ENCODE measurements at regions not wholly inside any gene's neighbourhood (a gene's known extent, or its start where the extent isn't known, plus 50 kb on each side); places are given as distances from the start of the nearest gene placed in this dataset.

- Histone ChIP-seq H3K27ac (no peak overlapping the region), H3K4me1 (no peaks in the 10 kb centered on the region), H3K9me3 (no peaks in the 10 kb centered on the region), H3K4me3 (no peak overlapping the region), H3K36me3 (no peaks in the 10 kb centered on the region), H3K27me3 (peaks cover 0 to 29% (median 14%) of the 10 kb centered on the region in 3 donors)
- intact Hi-C loops (cut with DNase I; ENCODE audit: low total_unique reads) (no loop called here), in situ Hi-C loops (cut with MboI; ENCODE audit: low sequenced_read_pairs in 4 of 4) (no loop called here)
- DNase-seq (no peak), ATAC-seq (no peak)
- TF ChIP-seq, protein P1, sequence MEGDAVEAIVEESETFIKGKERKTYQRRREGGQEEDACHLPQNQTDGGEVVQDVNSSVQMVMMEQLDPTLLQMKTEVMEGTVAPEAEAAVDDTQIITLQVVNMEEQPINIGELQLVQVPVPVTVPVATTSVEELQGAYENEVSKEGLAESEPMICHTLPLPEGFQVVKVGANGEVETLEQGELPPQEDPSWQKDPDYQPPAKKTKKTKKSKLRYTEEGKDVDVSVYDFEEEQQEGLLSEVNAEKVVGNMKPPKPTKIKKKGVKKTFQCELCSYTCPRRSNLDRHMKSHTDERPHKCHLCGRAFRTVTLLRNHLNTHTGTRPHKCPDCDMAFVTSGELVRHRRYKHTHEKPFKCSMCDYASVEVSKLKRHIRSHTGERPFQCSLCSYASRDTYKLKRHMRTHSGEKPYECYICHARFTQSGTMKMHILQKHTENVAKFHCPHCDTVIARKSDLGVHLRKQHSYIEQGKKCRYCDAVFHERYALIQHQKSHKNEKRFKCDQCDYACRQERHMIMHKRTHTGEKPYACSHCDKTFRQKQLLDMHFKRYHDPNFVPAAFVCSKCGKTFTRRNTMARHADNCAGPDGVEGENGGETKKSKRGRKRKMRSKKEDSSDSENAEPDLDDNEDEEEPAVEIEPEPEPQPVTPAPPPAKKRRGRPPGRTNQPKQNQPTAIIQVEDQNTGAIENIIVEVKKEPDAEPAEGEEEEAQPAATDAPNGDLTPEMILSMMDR (IDR thresholded peaks at IDR 0.05 in 4 of 5, conservative IDR thresholded peaks at IDR 0.05 in 1 of 5) = no peak
- no peak for TF ChIP-seq POLR2A (IDR thresholded peaks at IDR 0.05)
Measured at GRCh38 chr1:2969845-2970291, 51.4 kb upstream of the ACTRT2 start.

DNA sequence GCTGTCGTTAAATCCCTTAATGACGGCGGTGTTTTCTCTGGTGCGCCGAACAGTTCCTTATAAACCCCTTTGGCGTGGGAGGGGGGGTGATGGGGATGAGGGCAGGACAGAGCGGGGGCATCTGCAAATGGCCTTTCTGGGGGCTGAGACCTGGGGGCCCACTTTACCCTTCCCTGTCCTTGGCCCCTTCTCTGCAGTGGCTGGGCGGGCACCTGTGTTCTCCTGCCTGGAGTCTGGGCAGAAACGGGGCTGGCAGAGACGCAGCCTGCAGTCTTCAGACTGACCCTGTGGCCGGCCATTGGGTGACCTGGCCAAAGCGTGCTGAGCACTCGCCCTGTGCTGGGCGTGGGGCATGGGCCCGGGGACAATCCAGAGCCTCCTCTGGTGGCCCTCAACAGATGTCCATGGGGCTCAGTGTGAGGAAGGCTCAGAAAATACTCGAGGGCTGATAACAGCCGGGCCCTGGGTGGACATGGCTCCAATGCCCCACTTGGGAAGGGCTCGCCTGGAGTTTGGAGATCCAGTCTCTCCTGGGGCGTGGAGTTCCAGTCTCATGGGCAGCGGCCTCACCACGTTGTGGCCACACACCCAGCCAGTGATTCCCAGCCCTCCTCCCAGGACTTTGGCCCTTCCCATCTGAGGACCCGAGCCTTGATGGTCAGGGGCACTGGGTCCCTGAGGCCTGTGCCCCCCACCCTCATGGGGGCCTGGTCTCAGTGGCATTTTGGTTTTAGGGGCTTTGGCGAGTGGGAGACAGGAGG is 50.8 kb upstream of the ACTRT2 start:
- in situ Hi-C loops (cut with MboI; ENCODE audit: low sequenced_read_pairs in 4 of 4) (no loop called here), intact Hi-C loops (cut with DNase I; ENCODE audit: low total_unique reads) (no loop called here)
- DNase-seq (no peak), ATAC-seq (no peak)
- no peaks in the 10 kb centered on the region for H3K36me3 ChIP-seq
- H3K27ac ChIP-seq = no peak overlapping the region
- no peaks in the 10 kb centered on the region for H3K9me3 ChIP-seq
- no peaks in the 10 kb centered on the region for H3K4me1 ChIP-seq
- H3K27me3 ChIP-seq = peaks cover 0 to 29% (median 14%) of the 10 kb centered on the region in 3 donors
- no peak for TF ChIP-seq POLR2A (IDR thresholded peaks at IDR 0.05)
- TF ChIP-seq, protein P1 (IDR thresholded peaks at IDR 0.05 in 4 of 5, conservative IDR thresholded peaks at IDR 0.05 in 1 of 5) = no peak
- H3K4me3 ChIP-seq = no peak overlapping the region

DNA sequence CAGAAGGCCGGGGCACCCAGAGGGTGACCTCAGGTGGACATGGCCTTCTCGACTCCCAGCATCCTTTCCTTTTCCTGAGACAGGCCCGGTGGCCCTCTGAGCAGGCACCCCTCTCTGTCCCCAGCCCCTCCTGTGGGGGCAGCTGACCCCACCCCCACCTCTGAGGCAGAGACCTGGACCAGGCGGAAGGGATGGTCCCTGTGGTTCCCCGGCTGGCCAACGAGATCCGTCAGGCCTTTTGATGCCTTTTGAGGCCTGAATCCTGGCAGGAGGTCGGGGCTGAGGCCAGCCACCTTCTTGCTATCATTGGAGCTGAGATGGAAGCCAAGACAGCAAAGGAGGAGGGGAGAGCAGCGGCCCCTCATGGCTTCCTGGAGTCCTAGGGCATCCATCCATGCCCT is 50.2 kb upstream of the ACTRT2 start:
- intact Hi-C loops (cut with DNase I; ENCODE audit: low total_unique reads) = no loop called here
- Histone ChIP-seq H3K9me3 (no peaks in the 10 kb centered on the region), H3K4me1 (no peaks in the 10 kb centered on the region), H3K27ac (no peak overlapping the region), H3K36me3 (no peaks in the 10 kb centered on the region), H3K4me3 (no peak overlapping the region), H3K27me3 (peaks cover 0 to 29% (median 14%) of the 10 kb centered on the region in 3 donors)
- in situ Hi-C loops (cut with MboI; ENCODE audit: low sequenced_read_pairs in 4 of 4) = no loop called here
- ATAC-seq = no peak
- no peak for TF ChIP-seq POLR2A (IDR thresholded peaks at IDR 0.05)
- TF ChIP-seq, protein P1 (IDR thresholded peaks at IDR 0.05 in 4 of 5, conservative IDR thresholded peaks at IDR 0.05 in 1 of 5) = no peak
- DNase-seq = no peak

Measured in gastrocnemius medialis (tissue), 4 donors.